GM18498 (cell line): ENCODE measurements at regions not wholly inside any gene's neighbourhood (a gene's known extent, or its start where the extent isn't known, plus 50 kb on each side); places are given as distances from the start of the nearest gene placed in this dataset.

Source experiments
- ATAC-seq: cut with Tn5 transposase; IDR thresholded peaks from one replicate; pipeline ENCODE4 v1.9.1; 2021; ENCODE audit warnings: mild to moderate bottlenecking, moderate library complexity; ENCODE audit not compliant: unreplicated experiment

DNA sequence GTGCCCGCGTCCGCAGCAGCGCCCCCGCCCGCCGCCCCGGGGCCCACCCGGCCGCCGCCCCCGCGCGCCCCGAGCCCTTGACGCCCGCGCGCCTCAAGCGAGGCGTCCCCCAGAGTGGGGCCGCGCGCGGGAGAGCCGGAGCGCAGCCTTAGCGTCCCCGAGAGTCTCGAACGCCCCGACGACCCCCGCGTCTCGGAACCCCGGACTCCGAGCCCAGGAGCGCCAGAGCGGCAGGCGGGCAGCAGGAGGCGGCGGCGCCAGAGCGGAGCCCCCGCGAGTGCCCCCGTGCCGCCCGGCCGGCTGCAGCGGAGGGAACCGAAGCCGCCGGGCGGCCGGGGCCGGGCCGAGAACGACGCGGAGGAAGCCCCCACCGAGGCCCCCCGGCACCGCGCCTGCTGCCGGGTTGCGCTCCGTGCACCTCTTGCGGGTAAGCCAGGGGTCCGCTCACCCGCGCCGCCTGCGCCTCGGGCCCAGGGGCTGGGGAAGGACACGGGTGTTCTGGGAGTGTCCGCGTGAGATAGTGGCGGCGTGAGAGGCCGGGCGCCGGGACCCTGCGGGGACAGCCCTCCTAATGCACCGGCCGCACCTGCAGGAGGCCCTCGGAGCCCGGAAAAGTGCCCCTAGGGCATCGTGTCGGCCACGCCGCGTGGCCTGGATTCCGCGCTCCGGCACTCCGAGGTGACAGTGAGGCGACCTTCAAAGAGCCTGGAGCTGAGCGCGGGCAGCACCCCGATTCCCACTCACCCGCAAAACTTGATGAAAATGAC, 52.0 kb upstream of the ULK4 start:
- peak; percentile 19 for ATAC-seq

DNA sequence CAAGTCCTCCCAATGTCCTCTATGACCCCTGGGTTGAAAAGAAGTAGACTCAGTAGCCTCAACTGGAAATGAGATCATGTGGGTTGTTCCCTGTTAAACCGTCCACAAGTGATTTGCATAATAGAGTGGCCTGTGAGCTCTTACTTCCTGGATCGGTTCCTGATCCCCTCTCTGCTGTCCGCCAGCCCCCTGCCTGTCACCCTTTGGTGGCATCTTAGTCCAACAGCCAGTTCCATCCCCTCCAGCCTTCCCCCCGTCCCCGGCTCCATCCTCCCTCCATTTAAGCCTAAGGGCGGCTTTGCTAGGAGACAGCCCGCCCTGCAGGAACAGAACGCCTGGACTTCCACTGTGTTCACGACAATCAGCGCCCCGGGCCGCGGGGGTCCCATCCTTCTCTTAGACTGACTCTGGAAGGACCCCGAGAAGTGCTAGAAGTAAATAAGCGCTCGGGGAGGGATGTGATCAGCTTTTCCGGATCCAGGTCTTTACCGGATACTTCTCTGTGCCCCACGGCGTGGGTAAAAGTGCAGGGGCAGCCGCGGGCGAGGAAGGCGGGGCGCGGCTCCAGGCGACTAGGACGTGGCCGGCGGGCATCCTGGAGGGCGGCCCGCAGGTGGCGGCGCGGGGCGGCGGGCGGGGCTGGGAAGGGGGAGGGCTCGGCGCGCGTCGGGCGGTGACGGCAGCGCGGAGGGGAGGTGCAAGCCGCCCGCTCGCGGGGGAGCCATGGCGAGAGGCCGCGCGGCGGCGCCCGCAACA, 51.2 kb upstream of the ULK4 start:
- ATAC-seq, result peak; percentile 76

DNA sequence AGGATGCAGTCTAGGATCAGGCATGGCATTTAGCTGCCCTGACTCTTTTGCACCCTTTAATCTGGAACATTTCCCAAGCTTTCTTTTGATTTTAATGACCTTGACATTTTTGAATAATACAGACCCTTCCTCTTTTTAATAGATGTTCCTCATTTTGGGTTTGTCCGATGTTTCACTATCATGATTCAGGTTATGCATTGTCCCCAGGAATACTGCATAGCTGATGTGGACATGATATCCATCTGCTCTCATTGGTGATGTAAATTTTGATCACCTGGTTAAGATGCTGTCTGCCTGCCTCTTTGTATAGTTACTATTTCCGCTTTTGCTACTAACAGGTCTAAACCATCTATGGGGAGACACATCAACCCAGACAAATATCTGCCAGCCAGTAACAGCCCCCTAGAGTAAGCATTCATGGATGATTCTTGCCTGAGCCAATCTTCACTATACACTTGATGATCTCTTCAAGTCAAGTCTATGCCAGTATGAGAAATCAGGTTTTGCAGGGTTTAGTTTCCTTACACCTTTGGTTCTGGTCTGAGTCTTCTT, 50.6 kb upstream of the ULK4 start:
- peak; percentile 33 for ATAC-seq
